DMS79 treated with DMSO at 0.1 percent for 48 hours (cell line): ENCODE measurements at regions not wholly inside any gene's neighbourhood (a gene's known extent, or its start where the extent isn't known, plus 50 kb on each side); places are given as distances from the start of the nearest gene placed in this dataset.
"Not testable (repeated sequence)": the region's sequence is repeated elsewhere in the genome, so short reads cannot be mapped to it uniquely, and the experiment has no call there.

Experiments
- DNase-seq: peaks from one replicate; lab custom pipeline; 2025; lab: John Stamatoyannopoulos, UW

DNA sequence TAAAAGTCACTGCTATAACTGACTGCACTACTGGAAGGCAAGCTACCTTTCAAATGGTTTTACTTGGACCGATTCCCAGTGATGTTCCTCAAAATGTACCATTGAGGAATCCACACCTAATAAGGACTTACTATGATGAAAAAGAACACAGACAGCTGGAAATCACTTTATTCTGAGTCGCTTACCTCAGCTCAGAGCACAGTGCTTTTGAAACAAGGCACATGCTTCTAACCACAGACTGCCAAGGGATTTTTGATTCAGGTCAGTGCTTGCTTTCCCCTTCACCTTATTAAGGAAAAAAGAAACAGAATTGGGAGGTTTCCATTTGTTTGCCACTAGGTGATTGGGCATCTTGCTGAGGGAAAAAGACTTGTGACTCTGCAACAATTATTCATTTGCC is 707.5 kb upstream of the FSHR start:
- DNase-seq = no peak

- DNase-seq = no peak
These were observed 706.5 kb upstream of the FSHR start for GRCh38 chr2:49860834-49861233.

GRCh38 chr2:49860170-49860569 is 705.9 kb upstream of the FSHR start:
- DNase-seq = no peak

GRCh38 chr2:49858657-49859056 is 704.3 kb upstream of the FSHR start:
- DNase-seq = no peak

DNA sequence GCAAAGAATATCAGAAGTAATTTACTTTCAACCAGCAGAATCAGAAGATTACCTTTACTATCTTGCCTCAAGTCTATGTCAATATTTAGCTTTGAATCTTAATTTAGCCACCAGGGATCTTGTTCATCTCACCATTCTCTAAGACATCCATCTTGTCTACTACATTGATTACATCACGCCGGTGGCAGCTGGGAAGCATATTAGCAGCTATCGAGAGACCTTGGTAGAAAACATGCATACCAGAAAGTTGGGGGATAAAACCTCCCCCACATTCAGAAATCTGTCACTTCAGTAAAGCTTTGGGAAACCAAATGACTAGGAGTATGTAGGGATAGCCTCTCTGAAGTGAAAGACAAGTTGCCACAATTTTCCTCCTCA is 703.8 kb upstream of the FSHR start:
- DNase-seq = no peak

DNA sequence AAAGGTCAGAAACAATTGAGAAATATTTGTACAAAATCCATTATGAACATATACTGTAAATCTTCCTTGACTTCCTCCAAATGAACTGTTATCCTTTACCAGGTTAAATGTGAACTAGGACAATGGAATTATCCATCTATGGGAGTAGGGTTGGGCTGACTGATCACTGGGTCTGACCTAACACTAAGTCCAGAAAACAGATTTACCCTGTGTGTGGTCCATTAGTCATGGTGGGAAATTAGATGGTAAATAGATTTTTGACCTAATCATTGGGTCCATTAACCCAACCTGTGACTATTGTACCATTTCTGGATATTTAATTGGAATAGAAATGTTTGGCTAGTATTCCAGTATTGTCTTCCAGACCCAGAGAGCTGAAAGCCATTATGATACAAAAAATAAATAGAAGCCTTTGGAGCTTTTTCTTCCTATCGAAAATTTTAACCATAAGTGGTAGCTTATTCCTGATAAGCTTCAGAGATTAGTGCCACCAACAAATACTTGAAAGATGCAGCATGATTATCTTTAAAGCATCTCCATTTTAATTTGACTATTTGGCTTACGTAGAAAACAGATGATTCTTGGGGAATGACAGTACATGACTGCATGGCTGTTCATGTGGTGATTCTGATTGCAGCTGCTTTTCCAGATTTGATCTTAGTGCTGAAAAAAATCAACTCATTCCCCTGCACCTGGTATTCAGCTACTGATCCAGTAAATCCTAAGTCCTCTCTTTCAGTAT is 703.2 kb upstream of the FSHR start:
- DNase-seq = no peak

DNA sequence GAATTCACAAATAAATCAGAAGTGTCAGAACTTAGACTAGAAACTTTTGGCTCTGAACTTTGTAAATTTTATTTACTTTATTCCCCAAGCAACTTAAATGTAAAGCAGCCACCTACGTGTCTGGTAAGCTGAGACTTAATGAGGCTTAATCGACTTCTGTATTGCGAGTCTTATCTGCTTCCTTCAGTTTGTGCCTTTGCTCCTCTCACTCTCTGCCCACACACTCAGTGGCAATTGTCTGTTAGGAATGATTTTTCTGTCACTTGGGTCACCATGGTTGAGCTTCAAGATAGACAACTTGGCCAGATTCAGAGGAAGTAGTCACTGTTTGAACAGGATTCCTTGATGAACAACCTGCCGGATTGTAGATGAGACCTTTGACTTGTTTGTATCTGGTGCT is 691.4 kb upstream of the FSHR start:
- DNase-seq = no peak

GRCh38 chr2:49845021-49845420 is 690.7 kb upstream of the FSHR start:
- no peak for DNase-seq

DNA sequence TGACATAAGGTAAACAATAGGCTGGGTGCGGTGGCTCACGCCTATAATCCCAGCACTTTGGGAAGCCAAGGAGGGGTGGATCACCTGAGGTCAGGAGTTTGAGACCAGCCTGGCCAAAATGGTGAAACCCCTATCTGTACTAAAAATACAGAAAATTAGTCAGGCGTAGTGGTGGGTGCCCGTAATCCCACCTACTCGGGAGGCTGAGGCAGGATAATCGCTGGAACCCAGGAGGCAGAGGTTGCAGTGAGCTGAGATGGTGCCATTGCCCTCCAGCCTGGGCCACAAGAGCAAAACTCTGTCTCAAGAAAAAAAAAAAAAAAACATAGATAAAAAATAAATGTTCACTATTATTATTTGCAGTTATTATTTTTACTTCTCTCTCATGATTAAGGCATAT is 689.8 kb upstream of the FSHR start:
- not testable (repeated sequence) for DNase-seq

- DNase-seq = no peak
These were observed 689.0 kb upstream of the FSHR start for GRCh38 chr2:49843314-49843713.

GRCh38 chr2:49840428-49840975 is 686.2 kb upstream of the FSHR start:
- DNase-seq = no peak

GRCh38 chr2:49839818-49840217 is 685.5 kb upstream of the FSHR start:
- DNase-seq = no peak

- no peak for DNase-seq
These were observed 683.4 kb upstream of the FSHR start for GRCh38 chr2:49837561-49838293.

DNA sequence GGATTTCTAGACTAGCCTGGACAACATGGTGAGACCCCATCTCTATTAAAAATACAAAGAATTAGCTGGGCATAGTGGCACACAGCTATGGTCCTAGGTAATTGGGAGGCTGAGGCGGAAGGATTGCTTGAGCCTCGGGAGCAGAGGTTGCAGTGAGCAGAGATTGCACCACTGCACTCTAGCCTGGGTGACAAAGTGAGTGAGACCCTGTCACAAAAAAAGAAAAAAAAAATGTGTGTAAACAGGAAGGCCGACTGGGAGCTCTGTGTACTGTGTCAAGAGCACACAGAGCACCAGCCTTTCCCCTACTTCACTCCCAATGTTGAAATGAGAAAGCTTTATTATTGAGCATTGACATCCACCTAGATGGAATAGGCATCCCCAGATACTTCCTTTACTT is 681.7 kb upstream of the FSHR start:
- no peak for DNase-seq

- DNase-seq = no peak
These were observed 680.1 kb upstream of the FSHR start for GRCh38 chr2:49834433-49834832.

GRCh38 chr2:49832555-49832954 is 678.2 kb upstream of the FSHR start:
- no peak for DNase-seq

GRCh38 chr2:49831698-49832367 is 677.5 kb upstream of the FSHR start:
- DNase-seq = no peak

GRCh38 chr2:49830846-49831245 is 676.5 kb upstream of the FSHR start:
- DNase-seq = no peak

DNA sequence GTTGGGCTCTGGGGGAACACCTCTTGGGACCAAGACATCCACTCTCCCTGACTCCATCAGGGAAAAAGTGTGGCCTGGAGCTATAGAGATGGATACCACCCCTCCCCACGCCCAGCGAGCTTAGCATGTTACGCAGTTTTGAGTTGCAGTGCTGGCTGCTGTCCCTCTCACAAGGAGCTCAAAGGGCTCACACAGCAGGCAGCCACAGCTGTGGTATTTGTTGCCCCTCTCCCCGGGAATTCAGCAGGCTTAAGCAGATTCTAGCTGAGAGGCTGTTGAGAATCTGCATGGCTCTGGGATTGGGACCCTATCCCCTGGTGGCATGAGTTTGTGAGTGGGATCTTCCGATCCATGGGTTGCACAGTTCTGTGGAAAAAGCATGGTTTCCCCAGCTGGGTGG is 673.1 kb upstream of the FSHR start:
- DNase-seq = no peak

GRCh38 chr2:49813208-49813607 is 658.9 kb upstream of the FSHR start:
- DNase-seq = no peak

DNA sequence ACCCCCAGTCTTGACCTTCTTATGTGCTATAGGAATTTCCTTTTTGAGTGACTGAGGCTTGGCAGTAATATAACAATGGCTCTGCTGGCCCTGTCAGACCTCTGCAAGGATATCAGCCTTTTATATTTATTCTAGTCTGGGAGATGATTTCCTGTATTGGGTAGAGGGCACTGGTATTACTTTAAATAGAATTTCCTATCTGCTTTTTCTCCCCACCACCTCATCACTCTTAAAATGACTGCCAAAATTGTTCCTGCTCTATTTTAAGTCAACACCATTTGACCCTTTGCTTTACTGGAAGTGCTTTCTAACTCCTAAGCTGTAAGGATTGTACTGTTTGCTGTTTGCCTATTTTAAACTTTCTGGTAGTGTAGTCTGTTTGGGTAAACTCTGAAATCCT is 658.4 kb upstream of the FSHR start:
- DNase-seq = no peak

DNA sequence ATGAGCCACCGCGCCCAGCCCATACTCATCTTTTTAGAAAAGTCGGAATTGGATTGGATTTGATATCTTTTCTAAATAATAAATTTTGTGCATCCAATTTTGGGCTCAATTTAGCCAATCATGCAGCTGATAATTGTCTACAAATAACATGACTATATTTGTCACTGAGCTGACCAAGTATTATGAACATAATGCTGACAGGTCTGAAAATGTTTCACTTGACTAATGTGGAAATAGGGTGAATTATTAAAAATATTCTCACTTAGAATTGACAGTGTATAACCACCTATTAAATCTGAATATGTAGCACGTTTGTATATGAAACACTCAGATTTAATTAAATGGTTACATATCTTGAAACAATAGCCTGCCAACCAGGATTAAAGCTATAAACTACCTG is 657.2 kb upstream of the FSHR start:
- no peak for DNase-seq

GRCh38 chr2:49807689-49808088 is 653.4 kb upstream of the FSHR start:
- no peak for DNase-seq
